ENCODE measurements at regions not wholly inside any gene's neighbourhood (a gene's known extent, or its start where the extent isn't known, plus 50 kb on each side); places are given as distances from the start of the nearest gene placed in this dataset.

DNA sequence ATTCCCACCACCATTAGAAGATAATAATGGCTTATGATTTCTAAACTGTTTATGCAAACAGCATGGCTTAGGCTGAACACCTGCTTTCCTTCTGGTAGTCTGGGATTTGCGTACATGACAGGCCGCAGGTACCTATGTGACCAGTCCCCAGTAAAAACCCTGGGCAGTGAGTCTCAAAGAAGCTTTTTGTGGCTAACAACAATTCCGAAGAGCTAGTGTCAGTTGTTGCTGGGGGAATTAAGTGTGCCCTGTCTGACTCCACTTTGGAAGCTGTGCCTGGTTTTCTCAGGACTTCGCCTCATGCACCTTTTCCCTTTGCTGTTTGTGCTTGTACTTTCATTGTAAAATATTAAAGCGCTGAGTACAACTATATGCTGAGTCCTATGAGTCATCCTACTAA is 250.2 kb upstream of the MIR17HG start:
- DNase-seq, result no peak

DNA sequence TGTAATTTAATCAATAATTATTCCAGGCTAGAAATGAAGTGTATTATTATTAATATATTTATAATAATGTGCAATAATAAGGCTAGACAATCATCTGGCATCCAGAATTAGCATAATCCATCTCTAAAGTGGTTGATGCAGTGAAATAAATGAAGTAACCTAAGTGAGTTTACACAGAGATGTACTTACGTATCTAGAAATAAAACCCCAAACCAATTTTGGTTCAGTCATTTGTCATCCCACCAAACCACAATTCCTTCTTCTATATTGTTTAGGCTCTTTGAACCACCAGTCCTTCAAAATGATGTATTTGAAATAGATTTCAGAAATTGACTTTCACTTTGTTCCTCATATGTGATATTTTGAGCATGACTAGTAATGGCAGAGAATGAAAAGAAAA is 247.6 kb upstream of the MIR17HG start:
- no peak for DNase-seq

DNA sequence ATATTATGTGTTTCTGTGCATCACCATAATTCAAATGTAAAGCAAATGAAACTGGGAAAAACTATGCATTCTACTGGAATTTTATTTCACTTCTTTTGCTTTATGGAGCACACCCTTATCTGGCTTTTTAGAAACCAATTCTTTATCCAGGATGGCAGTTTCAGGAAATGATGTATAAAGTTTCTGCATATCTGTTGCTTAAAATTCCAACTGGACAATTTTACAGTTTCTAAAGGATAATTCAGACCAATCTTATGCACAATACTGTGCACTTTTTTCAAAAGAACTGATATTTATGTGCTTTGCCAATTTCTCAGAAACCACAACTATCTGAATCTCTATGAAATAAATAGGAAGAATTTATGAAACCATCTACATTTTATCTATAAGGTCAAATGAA is 246.5 kb upstream of the MIR17HG start:
- no peak for DNase-seq

DNA sequence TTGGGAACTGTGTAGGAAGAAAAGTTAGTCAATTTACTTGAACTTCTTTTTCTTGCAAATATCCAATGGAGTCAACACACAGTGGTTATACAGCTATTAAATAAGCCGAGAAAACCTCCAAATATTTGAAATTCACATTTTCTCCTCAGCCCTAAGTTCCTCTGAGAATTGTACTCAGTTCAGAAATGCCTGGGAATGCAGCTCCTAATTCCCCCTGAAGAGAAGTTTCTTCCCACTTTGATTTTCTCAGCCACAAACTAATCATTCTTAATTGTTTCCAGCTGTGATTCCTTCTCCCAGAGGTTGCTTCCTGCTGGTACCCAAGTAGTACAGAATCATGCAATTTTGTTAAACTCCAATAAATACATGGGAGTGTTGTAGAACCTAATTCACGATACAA is 246.1 kb upstream of the MIR17HG start:
- no peak for DNase-seq

DNA sequence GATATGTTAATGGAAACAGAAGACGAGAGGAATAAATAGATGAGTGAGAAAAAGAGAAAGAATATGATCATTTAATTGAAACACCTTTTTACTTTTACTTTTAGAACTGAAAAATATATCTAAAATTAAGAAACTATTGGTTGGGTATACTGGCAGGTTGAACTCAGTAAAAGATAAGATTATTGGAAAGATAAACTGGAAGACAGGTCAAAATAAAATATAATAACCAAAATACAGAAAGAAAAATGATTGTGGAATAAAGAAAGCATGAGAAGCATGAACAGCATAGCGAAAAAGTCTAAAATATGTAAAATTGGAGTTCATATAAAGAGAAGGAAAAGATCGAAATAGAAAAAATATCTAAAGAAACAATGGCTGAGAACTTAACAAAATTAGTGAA is 242.2 kb upstream of the MIR17HG start:
- no peak for DNase-seq

DNA sequence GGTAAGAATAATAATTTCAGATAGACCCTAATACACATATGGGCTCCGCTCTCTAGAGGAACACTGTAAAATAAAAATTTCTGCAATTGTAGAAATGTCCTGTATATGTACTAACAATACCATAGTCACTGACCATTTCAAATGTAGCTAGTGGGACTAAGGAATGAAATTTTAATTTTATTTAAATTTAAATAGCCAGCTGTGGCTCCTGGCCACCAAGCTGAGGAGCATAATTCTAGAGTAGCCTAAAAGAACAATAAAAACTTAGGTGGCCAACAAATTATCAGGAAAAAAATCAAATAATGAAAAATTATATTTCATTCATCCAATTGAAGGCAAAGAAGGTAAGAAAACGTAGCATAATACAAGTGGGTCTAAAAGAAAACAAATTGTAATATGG is 240.9 kb upstream of the MIR17HG start:
- DNase-seq, result no peak

DNA sequence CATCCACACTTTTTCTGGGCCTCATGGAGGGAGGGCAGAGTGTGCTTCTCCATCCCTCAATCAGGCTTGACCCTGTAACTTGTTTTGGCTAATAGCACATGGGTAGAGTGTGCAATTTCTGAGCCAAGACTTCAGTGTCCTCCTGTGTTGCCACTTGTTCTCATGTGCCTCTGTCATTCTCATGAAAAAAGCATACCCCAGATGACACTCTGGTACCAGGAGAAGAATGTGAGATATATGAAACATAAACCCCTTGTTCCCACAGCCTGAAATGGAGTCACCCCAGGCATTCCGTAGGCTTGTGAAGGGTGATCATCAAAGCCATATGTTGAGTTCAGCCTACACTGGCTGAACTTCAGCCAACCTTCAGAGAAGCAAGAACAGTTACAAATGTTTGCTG is 239.2 kb upstream of the MIR17HG start:
- DNase-seq, result no peak

DNA sequence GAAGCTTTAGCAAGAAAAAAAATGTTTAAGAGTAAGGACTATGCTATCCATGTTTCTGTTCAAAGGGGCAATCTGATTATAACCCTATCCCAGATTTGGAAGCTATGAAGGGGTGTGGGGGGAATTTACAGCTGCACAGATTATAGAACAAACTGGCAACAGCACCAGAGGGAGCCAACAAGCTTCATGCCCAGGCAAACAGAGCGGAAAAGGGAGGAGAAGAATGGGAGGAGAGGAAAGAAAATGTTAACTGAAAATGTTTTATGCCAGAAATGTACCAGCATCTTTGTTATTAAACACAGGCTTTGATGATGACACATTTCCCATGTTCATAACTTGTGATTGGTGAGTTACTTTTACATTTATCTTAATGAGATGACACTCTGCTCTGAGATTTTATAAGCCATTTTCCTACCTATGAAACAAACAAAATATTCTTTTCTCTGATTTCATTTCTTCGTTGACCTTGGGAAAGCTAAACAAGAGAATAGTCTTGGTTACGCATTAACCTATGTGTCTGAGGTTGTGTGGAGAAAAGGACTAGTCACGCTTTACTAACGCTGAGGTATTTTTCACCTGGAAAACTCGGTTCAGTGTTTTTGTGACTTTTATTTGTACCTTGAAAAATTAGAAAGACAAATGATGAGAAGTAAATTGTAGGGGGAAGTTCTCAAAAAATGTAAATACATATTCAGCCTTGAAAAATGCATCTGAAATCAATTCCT is 235.8 kb upstream of the MIR17HG start:
- DNase-seq, result no peak

DNA sequence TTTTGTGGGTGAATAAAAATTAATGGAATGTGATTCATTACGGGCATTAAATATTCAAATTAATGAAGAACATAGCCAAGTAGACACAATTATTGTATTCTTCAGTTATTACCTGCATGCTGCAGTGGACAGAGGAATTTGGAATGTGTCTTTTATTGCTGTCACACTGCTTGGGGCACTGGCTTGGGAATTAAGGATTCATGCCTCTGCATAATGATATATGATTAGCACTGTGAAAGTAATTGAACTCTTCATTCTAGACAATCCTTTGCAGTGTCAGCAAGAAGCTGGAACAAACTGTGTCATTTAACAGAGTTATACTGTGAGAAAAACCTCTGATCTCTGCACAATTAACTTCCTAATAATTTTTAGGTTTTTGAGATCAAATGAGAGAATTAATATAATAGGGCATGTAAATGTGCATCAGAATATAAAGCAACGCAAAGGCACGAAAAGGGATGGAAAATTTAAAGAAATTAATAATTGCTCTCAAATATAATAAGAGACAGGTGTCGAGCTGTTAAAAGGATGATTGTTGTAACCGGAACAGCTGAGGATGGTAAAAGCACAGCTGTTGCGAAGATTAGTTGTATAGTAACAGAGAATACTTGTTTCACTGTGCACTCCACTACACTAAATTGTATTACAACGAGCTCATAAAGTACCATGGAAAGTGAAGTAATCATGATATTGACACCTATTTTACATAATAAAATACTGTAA is 235.1 kb upstream of the MIR17HG start:
- DNase-seq, result no peak

DNA sequence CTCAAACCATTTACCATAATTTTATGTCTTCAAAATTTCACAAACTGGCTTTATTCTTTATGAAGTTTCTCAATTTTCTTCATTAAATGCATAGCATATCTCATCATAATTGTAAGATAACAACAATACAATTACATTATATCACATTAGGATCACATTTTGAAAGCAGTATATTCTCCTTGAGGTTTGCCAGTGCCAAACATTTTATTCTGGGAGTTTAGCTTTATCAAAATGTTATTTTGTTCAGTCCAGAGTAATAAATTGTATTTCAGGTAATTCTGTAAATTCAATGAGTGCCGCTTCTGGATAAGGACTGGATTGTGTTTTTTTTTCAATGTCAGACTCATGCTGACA is 234.6 kb upstream of the MIR17HG start:
- no peak for DNase-seq

DNA sequence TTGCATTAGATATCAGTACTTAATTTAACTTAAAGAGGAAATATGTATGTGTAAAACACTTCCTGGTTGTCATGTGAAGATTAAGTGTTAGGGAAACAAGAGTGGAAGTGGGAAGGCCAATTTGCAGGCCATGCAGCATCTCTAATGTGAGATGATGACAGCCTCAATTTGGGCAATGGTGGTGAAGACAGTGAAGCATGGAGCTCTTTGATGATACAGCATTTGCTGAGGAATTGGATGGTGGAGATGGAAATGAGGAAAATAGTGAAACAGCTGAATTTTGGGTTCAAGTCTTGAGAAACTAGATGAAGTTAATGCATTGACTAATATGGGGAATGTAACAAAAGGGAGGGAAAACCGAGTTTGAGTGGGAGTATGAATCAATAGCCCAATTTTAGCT is 231.7 kb upstream of the MIR17HG start:
- DNase-seq, result no peak

DNA sequence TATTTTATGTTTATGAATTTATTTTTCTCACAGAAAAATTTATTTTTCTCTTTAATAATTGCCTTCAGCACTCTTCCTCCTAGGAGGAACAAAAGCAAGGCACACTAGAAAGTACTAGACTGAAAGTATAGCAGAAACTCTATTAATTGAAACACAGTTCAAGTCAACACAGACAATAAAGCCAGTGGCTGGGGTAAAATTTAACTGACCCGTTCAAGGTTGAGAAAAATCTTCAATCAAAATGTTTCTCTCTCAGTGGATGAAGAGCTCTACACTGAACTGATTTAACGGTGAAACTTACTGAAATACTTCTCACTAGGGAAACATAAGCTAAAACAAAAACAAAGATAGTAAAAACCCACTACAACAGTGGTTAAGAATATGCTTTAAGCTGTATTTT is 230.1 kb upstream of the MIR17HG start:
- no peak for DNase-seq

DNA sequence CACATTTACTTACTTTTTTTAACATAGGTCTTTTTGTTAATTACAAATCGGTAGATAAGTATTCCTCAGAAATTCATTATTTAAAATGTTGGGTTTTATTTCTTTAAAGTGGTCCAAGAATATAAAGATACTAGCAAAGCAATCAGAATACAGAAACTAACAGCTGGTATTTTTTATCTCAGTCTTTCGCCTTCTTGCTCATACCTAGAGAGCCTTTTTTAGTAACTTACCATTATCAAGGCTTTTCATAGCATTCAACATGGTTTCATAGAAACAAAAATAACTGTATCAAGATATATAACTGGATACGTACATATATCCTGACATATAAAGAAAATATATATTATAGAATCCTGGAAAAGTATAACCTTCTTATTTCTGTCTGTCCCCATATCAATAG is 227.8 kb upstream of the MIR17HG start:
- DNase-seq, result no peak

DNA sequence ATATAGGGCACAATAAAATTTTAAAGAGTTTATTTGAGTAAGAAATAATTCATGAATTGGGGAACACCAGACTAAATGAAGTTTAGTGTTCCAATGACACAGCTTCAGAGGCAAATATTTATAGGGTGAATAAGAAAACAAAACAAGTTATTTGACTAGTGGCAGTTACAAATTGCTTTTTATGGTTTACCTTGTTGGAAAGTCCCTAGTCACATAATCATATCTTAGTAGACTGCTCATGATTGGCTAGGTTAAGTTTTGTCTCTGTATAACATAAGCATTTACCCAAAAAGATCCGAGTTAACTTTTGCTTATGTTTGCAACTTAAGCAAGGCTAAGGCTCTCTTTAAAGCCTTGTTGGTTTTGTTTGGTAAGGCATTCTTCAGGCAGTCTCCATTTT is 224.7 kb upstream of the MIR17HG start:
- DNase-seq, result no peak

DNA sequence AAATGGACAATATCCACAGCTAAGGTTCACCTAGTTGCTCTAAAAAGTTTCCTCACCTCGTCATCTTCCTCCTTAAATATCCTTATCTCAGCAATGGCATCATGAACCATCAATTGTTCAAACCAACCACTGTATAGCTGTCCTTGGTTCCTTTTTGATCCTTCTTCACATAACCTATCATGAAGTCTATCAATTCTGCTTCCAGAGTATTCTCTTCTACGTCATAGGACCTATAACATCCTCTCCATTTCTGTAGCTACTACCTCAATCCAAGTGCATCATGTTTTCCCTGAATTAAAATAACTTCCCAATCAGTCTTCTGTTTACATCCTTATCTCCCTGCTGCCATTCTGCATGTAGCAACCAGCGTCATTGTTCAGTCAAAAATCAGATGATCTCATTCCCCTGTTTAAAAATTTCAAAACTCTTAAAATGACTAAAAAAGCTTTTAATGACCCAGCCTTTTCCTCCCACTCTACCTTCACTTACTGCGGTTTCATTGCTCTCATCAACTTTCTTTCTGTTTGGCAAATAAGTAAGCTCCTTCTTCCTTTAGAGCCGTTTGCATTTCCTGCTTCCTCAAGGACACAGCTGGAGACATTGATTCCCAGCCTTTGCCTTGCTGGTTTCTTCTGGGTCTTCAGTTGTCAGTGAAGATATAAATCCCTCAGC is 223.9 kb upstream of the MIR17HG start:
- no peak for DNase-seq

DNA sequence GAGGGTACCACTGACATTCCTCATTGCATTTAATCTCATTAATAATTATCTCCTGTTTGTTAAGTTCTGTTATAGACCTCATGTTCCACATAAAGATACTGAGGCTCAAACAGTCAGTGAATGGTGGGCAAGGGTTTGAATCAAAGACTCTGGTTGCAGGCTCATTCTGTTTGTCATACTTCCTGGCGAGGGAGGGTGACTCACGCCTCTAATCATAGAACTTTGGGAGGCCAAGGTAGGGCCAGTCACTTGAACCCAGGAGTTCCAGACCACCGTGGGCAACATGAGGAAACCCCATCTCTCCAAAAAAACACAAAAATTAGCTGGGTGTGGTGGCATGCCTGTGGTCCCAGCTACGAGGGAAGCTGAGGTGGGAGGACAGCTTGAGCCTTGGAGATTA is 220.7 kb upstream of the MIR17HG start:
- no peak for DNase-seq

DNA sequence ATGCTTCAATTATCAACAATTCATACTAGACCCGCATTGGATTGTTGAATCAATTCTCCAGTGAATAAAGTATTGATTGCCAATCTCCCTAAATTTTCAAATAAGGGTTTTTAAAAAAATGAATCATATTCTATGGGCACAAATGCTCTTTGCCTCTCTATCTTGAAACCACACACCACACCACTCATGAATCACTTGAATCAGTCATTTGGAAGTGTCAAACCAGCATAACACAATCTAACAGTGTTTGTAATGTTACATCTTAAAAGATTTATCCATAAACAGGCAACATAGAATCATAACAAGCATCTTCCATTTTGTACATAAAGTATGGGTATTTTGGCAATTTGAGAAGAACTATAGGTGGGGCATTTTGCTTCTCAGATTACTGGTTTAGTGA is 219.5 kb upstream of the MIR17HG start:
- no peak for DNase-seq

DNA sequence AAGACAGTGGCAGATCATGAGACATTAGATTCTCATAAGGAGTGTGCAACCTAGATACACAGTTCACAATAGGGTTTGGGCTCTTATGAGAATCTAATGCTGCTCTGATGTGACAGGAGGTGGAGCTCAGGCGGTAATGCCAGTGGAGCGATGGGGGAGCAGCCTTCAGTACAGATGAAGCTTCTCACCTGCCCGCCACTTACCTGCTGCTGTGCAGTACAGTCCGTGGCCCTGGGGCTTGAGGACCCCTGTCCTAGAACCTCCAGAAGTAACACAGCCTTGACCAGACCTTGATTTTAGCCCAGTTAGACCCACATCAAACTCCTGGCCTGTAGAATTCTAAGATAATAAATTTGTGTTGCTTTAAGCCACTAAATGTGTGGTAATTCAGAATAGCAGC is 215.1 kb upstream of the MIR17HG start:
- no peak for DNase-seq

DNA sequence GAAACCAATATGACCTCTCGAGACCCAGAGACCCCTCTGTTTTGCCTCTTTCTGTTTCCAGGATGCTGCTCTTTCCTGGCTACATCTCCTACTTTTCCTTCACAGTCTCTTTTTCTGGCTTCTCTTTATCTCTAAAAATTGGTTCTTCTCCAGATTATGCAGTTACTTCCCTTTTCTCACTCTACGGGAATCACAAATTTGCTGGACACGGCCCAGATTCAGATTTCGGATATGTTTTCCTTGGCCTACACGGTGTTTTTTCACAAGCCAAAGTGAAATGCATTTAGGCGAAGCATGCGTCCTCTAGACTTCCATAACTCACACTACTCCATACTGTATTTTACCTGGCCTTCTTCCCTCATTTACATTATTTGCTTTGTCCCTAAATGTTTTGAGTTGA is 214.7 kb upstream of the MIR17HG start:
- DNase-seq, result no peak

DNA sequence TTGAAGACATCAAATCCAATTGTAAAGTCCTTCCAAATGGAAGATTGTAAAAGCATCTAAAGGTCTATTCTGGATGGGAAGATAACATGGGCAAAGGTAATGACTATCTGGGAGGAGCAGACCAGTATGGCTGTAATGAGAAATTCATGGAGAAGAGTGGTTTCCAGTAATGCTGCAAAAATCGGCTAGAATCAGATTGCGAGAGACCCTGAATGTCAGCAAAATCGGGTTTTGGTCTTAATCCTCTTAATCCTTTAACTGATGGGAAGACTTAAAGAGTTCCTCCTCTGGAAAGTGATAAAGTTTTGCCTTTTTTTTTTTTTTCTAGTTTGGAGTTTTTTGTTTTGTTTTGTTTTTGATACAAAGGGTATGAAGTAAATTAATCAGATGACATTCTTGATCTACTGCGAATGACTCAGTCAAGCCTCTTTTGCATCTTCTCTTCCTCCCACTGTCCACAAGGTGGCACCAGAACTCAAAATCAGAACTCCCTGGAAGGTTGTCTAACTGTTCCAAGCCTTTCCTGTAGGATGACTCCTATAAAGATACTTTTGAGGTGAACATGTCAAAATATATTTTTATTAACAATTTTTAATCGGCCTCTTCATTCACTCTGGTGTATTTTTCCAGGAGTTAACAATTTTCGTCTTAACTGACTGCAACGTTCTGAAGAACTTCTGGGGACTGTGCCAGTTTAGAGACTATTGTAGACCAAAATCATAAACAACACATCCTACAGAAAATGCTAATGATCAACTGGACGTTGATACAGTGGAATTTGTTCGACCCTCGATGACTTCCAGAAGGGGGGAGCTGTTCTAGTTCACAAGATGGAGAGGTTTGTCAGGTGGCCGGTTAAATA is 213.3 kb upstream of the MIR17HG start:
- peak in 2 of 5 donors; percentile 1 to 19 for DNase-seq

DNA sequence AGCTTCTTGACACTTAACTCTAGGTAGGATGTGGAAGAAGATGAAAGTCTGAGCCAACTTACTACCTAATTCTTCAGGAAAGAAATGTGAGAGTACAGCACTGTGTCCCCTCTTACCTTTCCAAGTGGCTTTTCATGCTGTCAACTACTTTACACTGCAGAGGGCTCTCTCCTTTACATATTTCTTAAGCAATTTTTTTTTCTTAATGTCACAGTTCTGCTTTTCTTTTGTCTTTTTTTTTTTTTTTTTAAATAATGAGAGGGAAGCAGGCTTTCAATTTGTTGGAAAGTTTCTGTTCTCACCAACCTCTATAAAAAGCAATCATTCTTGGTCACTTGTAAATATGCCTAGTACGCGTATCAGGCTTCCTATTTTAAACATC is 212.7 kb upstream of the MIR17HG start:
- no peak for DNase-seq

DNA sequence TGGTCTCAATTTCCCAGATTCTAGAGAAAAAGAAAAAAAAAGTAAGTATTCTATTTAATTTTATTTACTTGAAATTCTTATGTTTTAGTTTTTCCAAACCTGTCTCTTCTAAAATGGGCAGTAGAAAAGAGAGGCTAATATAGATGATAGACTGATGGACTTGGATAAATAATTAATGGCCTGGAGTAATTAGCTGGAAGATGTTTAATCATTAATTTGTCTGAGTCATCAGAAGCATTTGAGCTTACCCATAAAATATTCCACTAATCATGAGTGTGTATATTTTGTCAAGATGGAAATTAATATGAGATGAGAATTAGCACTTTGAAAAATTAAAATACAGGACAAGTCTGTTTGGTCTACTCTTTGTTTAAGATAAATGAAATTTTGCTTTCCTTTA is 212.1 kb upstream of the MIR17HG start:
- no peak for DNase-seq

DNA sequence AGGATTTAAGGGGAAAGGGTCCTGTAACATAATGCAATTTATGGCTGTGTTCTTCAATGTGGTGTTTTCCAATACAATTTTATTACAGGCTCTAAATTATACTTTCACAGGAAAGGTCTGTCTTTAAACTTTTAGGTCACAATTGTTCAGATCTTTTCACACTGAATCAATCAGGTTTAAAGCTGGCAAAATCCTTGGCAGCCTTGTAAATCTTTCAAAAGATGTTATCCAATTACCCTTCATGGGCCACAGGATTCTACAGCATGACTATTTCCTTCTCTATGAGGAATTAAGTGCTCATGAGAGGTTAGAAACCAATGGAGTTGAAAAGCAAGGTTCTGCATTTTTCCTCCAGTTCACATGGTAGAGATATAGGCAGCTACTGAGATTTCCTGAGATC is 211.5 kb upstream of the MIR17HG start:
- DNase-seq, result no peak
